Body of pancreas (tissue), 4 donors: ENCODE measurements at regions not wholly inside any gene's neighbourhood (a gene's known extent, or its start where the extent isn't known, plus 50 kb on each side); places are given as distances from the start of the nearest gene placed in this dataset.

Experiments
- CTCF ChIP-seq, 7 experiments: fragments of 450-650 bp in 4 of 7; fragments of 200-600 bp in 3 of 7; sonication (generic) in 3 of 7; IDR thresholded peaks; one replicate each; pipeline ENCODE4 v1.5.1; 2016 to 2019; ENCODE audit warnings: antibody characterized with exemption in 7 of 7
- POLR2A ChIP-seq, 3 donors: fragments of 450-650 bp; IDR thresholded peaks; one replicate each; pipeline ENCODE4 v1.6.1; 2016; ENCODE audit warnings: antibody characterized with exemption in 3 of 3, mild to moderate bottlenecking in 2 of 3

GRCh38 chr1:219294251-219294650 lies 120.6 kb downstream of the LYPLAL1 start:
- TF ChIP-seq POLR2A (IDR thresholded peaks at IDR 0.05), result no peak
- TF ChIP-seq CTCF (IDR thresholded peaks at IDR 0.05), result no peak
